H1 (cell line): ENCODE measurements at regions not wholly inside any gene's neighbourhood (a gene's known extent, or its start where the extent isn't known, plus 50 kb on each side); places are given as distances from the start of the nearest gene placed in this dataset.
"Not testable (repeated sequence)": the region's sequence is repeated elsewhere in the genome, so short reads cannot be mapped to it uniquely, and the experiment has no call there.

Experiments
- ATF2 ChIP-seq: IDR thresholded peaks from 2 replicates; pipeline ENCODE4 v1.6.1; 2012; ENCODE audit warnings: low read length, inconsistent platforms
- GTF2F1 ChIP-seq: IDR thresholded peaks from 2 replicates; pipeline ENCODE4 v1.6.1; 2012; ENCODE audit warnings: low read depth, low read length, improper control_type of control experiment, borderline replicate concordance
- JUN ChIP-seq: IDR thresholded peaks from 2 replicates; pipeline ENCODE4 v1.6.1; 2011; ENCODE audit warnings: low read depth, mild to moderate bottlenecking, improper control_type of control experiment, low read length
- POLR2A ChIP-seq, 2 experiments: IDR thresholded peaks; 1 replicate in 1 of 2; 2 replicates in 1 of 2; pipeline ENCODE4 v1.6.1; 2011; ENCODE audit warnings: low read depth in 2 of 2, low read length in 2 of 2, mild to moderate bottlenecking in 2 of 2; ENCODE audit errors: control extremely low read depth in 1 of 2
- RXRA ChIP-seq: IDR thresholded peaks from 2 replicates; pipeline ENCODE4 v1.6.1; 2011; ENCODE audit warnings: low read depth, mild to moderate bottlenecking, low read length, moderate library complexity; ENCODE audit not compliant: insufficient read depth
- TF ChIP-seq, protein P1 (sequence below), 3 experiments: IDR thresholded peaks; 1 replicate in 2 of 3; 2 replicates in 1 of 3; pipeline versions ENCODE4 v1.5.1 to v1.6.1; 2011; ENCODE audit warnings: low read length in 3 of 3, mild to moderate bottlenecking in 3 of 3, inconsistent platforms in 2 of 3, low read depth in 1 of 3, moderate library complexity in 1 of 3; ENCODE audit not compliant: insufficient read depth in 1 of 3; ENCODE audit errors: control extremely low read depth in 1 of 3

DNA sequence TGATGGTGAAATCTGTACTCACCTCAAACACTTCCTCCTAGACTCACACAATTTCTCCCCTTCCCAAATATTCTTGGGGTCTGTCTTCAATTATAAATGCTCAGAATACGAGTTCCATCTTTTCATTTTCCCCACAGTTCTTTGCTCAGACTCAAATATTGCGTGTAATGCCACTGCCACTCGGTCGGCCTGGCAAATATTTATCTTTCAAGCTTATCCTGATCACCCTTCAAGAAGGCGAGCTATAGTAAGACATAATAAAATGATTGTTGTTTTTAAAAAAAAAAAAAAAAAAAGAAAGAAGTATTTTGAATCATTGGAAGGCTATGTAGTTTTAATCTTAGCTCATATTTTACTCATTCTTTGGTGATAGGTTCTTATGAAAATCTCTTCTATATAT lies 824.6 kb upstream of the GBE1 start:
- TF ChIP-seq, protein P1, sequence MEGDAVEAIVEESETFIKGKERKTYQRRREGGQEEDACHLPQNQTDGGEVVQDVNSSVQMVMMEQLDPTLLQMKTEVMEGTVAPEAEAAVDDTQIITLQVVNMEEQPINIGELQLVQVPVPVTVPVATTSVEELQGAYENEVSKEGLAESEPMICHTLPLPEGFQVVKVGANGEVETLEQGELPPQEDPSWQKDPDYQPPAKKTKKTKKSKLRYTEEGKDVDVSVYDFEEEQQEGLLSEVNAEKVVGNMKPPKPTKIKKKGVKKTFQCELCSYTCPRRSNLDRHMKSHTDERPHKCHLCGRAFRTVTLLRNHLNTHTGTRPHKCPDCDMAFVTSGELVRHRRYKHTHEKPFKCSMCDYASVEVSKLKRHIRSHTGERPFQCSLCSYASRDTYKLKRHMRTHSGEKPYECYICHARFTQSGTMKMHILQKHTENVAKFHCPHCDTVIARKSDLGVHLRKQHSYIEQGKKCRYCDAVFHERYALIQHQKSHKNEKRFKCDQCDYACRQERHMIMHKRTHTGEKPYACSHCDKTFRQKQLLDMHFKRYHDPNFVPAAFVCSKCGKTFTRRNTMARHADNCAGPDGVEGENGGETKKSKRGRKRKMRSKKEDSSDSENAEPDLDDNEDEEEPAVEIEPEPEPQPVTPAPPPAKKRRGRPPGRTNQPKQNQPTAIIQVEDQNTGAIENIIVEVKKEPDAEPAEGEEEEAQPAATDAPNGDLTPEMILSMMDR (IDR thresholded peaks at IDR 0.05; ENCODE audit: control extremely low read depth in 1 of 3, insufficient read depth in 1 of 3, low read depth in 1 of 3, low read length in 3 of 3) = not testable (repeated sequence)
- not testable (repeated sequence) for TF ChIP-seq POLR2A (IDR thresholded peaks at IDR 0.05; ENCODE audit: control extremely low read depth in 1 of 2, low read depth in 2 of 2, low read length in 2 of 2); ATF2; JUN; GTF2F1; RXRA
